Vagina (tissue), 2 donors: ENCODE measurements at regions not wholly inside any gene's neighbourhood (a gene's known extent, or its start where the extent isn't known, plus 50 kb on each side); places are given as distances from the start of the nearest gene placed in this dataset.
"Not testable (repeated sequence)": the region's sequence is repeated elsewhere in the genome, so short reads cannot be mapped to it uniquely, and the experiment has no call there.

Source experiments
- DNase-seq, 2 donors: peaks; one replicate each; pipeline ENCODE4 v3.0.0-alpha.2; 2017; ENCODE audit errors: extremely low spot score in 2 of 2
- H3K27ac ChIP-seq: fragments of 200-600 bp; sonication (generic); one replicate; pipeline ENCODE4 v1.5.1; 2019
- H3K27me3 ChIP-seq: fragments of 200-600 bp; sonication (generic); one replicate; pipeline ENCODE4 v1.5.1; 2019
- H3K36me3 ChIP-seq, 2 donors: fragments of 200-600 bp; sonication (generic); one replicate each; pipeline ENCODE4 v1.5.1; 2017 to 2019
- H3K4me1 ChIP-seq: fragments of 200-600 bp; sonication (generic); one replicate; pipeline ENCODE4 v1.5.1; 2019
- H3K4me3 ChIP-seq, 2 donors: fragments of 200-600 bp; sonication (generic); 1 replicate in 1 of 2; 2 replicates in 1 of 2; pipeline ENCODE4 v1.5.1; 2016 to 2019
- H3K9me3 ChIP-seq: fragments of 200-600 bp; sonication (generic); one replicate; pipeline ENCODE4 v1.5.1; 2019
- POLR2A ChIP-seq, 2 donors: fragments of 450-650 bp; IDR thresholded peaks; one replicate each; pipeline ENCODE4 v1.6.1; 2017; ENCODE audit warnings: antibody characterized with exemption in 2 of 2, mild to moderate bottlenecking in 2 of 2, moderate library complexity in 2 of 2
- POLR2AphosphoS5 ChIP-seq, 2 donors: sonication (generic); formaldehyde crosslinking; IDR thresholded peaks; one replicate each; pipeline ENCODE4 v1.9.0; 2017; ENCODE audit warnings: antibody characterized with exemption in 2 of 2, mild to moderate bottlenecking in 2 of 2, low read depth in 1 of 2; ENCODE audit not compliant: insufficient read depth in 1 of 2
- intact Hi-C: fragments of 100-400 bp; cut with DNase I; formaldehyde crosslinking; loops from one replicate; pipeline ENCODE4 v1.15.1; 2023
- TF ChIP-seq, protein P1 (sequence below), 3 experiments: fragments of 450-650 bp in 2 of 3; fragments of 200-600 bp in 1 of 3; sonication (generic) in 1 of 3; IDR thresholded peaks; one replicate each; pipeline ENCODE4 v1.5.1; 2017 to 2019; ENCODE audit warnings: antibody characterized with exemption in 3 of 3, mild to moderate bottlenecking in 2 of 3, moderate library complexity in 2 of 3

DNA sequence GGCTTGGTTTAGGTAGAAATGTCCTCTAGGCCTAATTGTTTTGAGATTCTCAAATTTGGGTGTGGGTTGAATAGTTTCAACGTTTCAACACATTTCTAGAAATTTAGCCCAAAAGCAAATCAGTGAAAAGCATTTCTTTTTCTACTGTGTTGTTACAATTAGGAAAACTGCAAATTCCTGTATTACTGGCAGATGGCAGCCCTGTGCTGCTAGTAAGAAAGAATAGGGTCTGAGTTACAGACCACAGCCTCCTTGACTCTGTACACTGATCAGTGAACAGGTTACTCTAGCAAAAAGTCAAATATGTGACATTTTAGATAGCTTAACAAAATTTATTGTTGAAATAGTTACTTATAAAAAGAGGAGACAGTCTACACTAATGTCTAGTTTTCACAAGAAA, 703.0 kb downstream of the JRKL start:
- no peaks in the 10 kb centered on the region for H3K4me1 ChIP-seq
- DNase-seq: no peak
- intact Hi-C loops: no loop called here

DNA sequence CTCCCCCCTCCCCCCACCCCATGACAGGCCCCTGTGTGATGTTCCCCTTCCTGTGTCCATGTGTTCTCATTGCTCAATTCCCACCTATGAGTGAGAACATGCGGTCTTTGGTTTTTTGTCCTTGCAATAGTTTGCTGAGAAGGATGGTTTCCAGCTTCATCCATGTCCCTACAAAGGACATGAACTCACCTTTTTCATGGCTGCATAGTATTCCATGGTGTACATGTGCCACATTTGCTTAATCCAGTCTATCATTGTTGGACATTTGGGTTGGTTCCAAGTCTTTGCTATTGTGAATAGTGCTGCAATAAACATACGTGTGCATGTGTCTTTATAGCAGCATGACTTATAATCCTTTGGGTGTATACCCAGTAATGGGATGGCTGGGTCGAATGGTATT, 712.4 kb downstream of the JRKL start:
- H3K27me3 ChIP-seq, H3K27ac ChIP-seq, DNase-seq, H3K4me3 ChIP-seq, intact Hi-C loops, H3K36me3 ChIP-seq, H3K9me3 ChIP-seq, H3K4me1 ChIP-seq: not testable (repeated sequence)

More for the DNA sequence above, 703.0 kb downstream of the JRKL start:
- Histone ChIP-seq H3K27ac (no peak overlapping the region), H3K9me3 (no peaks in the 10 kb centered on the region), H3K4me3 (no peak overlapping the region), H3K36me3 (no peaks in the 10 kb centered on the region), H3K27me3 (no peaks in the 10 kb centered on the region)
- TF ChIP-seq POLR2AphosphoS5 (IDR thresholded peaks at IDR 0.05; ENCODE audit: insufficient read depth in 1 of 2, low read depth in 1 of 2) (no peak), POLR2A (IDR thresholded peaks at IDR 0.05) (no peak)
- TF ChIP-seq, protein P1, sequence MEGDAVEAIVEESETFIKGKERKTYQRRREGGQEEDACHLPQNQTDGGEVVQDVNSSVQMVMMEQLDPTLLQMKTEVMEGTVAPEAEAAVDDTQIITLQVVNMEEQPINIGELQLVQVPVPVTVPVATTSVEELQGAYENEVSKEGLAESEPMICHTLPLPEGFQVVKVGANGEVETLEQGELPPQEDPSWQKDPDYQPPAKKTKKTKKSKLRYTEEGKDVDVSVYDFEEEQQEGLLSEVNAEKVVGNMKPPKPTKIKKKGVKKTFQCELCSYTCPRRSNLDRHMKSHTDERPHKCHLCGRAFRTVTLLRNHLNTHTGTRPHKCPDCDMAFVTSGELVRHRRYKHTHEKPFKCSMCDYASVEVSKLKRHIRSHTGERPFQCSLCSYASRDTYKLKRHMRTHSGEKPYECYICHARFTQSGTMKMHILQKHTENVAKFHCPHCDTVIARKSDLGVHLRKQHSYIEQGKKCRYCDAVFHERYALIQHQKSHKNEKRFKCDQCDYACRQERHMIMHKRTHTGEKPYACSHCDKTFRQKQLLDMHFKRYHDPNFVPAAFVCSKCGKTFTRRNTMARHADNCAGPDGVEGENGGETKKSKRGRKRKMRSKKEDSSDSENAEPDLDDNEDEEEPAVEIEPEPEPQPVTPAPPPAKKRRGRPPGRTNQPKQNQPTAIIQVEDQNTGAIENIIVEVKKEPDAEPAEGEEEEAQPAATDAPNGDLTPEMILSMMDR (IDR thresholded peaks at IDR 0.05): no peak

DNA sequence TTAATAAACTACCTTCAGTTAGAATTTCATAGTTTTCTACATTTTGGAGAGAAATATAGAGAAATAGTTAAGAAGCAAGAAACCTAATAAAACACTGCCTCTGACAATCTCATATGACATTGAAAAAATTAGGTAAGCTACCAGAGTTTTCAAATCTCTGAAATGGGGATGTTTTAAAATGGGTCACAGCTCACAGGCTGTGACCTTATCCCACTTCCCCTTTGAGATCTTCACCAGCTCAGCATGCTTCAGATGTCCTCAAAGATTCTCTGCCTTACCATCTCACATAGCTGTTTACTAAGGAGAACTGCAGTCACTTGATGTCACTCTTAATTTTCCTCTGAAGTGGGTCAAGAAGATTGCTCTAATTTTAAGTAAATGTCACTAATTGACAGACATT, 717.8 kb downstream of the JRKL start:
- Histone ChIP-seq H3K4me1 (no peaks in the 10 kb centered on the region), H3K27ac (no peak overlapping the region), H3K4me3 (no peak overlapping the region), H3K27me3 (no peaks in the 10 kb centered on the region), H3K36me3 (no peaks in the 10 kb centered on the region), H3K9me3 (no peaks in the 10 kb centered on the region)
- TF ChIP-seq POLR2A (IDR thresholded peaks at IDR 0.05): no peak
- no peak for TF ChIP-seq POLR2AphosphoS5 (IDR thresholded peaks at IDR 0.05; ENCODE audit: insufficient read depth in 1 of 2, low read depth in 1 of 2)
- TF ChIP-seq, protein P1 (IDR thresholded peaks at IDR 0.05): no peak
- no peak for DNase-seq
- intact Hi-C loops: no loop called here

DNA sequence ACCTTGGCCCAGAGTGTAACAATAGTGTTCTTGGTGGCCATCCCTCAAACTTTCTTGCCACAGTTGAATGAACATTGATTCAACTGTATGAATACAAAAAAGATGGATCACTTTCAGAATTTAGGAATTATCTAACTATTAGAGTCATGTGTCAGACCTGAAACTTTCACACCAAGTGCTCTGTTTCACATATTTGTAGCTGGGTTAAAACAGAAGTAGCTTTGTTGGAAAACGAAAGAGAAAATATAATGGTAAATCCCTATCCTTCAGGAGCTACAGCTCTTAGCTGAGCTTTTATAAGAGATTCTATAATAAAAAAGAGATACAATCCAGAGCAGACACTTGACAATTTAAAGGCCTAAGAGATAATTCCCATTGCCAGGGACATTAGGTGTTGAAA, 719.3 kb downstream of the JRKL start:
- Histone ChIP-seq H3K36me3 (no peaks in the 10 kb centered on the region), H3K27ac (no peak overlapping the region), H3K4me1 (no peaks in the 10 kb centered on the region), H3K4me3 (no peak overlapping the region), H3K9me3 (no peaks in the 10 kb centered on the region), H3K27me3 (no peaks in the 10 kb centered on the region)
- intact Hi-C loops: no loop called here
- TF ChIP-seq POLR2A (IDR thresholded peaks at IDR 0.05) (no peak), POLR2AphosphoS5 (IDR thresholded peaks at IDR 0.05; ENCODE audit: insufficient read depth in 1 of 2, low read depth in 1 of 2) (no peak)
- TF ChIP-seq, protein P1 (IDR thresholded peaks at IDR 0.05): no peak
- no peak for DNase-seq

DNA sequence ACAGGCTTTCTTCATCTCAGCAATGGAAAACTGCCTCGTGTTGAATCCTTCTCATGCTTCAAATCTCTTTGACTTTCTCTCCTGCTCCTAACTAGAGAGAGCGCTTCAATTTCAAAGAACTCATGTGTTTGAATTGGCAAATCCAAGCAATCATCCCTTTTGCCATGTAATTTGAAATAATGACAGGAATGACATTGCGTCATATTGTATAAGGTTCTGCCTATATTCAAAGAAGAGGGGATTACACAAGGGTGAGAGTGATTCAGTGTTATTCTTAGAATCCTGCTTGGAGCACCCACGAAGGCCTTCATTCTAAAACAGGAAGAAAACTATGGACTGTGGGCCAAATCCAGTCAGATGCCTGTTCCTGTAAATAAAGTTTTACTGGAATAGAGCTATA, 720.6 kb downstream of the JRKL start:
- Histone ChIP-seq H3K9me3 (no peaks in the 10 kb centered on the region), H3K4me3 (no peak overlapping the region), H3K27ac (no peak overlapping the region), H3K36me3 (no peaks in the 10 kb centered on the region), H3K27me3 (no peaks in the 10 kb centered on the region), H3K4me1 (no peaks in the 10 kb centered on the region)
- intact Hi-C loops: no loop called here
- TF ChIP-seq, protein P1 (IDR thresholded peaks at IDR 0.05): no peak
- TF ChIP-seq POLR2AphosphoS5 (IDR thresholded peaks at IDR 0.05; ENCODE audit: insufficient read depth in 1 of 2, low read depth in 1 of 2): no peak
- no peak for TF ChIP-seq POLR2A (IDR thresholded peaks at IDR 0.05)
- no peak for DNase-seq

DNA sequence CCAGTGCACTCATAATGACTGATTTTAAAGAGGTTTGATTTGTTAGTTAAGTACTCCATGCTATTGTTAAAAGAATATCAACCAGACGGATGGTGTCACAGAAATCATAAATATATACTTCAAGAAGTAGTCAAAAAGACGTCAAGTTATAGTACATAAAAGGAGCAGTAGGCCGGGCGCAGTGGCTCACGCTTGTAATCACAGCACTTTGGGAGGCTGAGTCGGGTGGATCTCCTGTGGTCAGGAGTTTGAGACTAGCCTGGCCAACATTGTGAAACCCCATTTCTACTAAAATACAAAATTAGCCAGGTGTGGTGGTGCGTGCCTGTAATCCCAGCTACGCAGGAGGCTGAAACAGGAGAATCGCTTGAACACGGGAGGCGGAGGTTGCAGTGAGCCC, 721.7 kb downstream of the JRKL start:
- intact Hi-C loops: no loop called here
- no peaks in the 10 kb centered on the region for H3K4me1 ChIP-seq
- DNase-seq: no peak
- no peak overlapping the region for H3K4me3 ChIP-seq
- H3K27ac ChIP-seq: no peak overlapping the region
- H3K27me3 ChIP-seq: no peaks in the 10 kb centered on the region
- TF ChIP-seq POLR2AphosphoS5 (IDR thresholded peaks at IDR 0.05; ENCODE audit: insufficient read depth in 1 of 2, low read depth in 1 of 2) (no peak), POLR2A (IDR thresholded peaks at IDR 0.05) (no peak)
- TF ChIP-seq, protein P1 (IDR thresholded peaks at IDR 0.05): no peak
- no peaks in the 10 kb centered on the region for H3K36me3 ChIP-seq
- no peaks in the 10 kb centered on the region for H3K9me3 ChIP-seq
